Stimulated activated CD4-positive, alpha-beta T cell treated with anti-CD3 and anti-CD28 coated beads, Interleukin-4, amount 100 ng/mL, for 1 hour (primary cell): ENCODE measurements at regions not wholly inside any gene's neighbourhood (a gene's known extent, or its start where the extent isn't known, plus 50 kb on each side); places are given as distances from the start of the nearest gene placed in this dataset.
A peak's percentile ranks its signal among the peaks of the same experiment; 100 is the strongest.
"Not testable (repeated sequence)": the region's sequence is repeated elsewhere in the genome, so short reads cannot be mapped to it uniquely, and the experiment has no call there.

Experiments used
- DNase-seq: peaks from one replicate; pipeline ENCODE4 v3.0.0-alpha.2; 2020

GRCh38 chr12:123061441-123062205 is 81.1 kb downstream of the ARL6IP4 start:
- DNase-seq = no peak

DNA sequence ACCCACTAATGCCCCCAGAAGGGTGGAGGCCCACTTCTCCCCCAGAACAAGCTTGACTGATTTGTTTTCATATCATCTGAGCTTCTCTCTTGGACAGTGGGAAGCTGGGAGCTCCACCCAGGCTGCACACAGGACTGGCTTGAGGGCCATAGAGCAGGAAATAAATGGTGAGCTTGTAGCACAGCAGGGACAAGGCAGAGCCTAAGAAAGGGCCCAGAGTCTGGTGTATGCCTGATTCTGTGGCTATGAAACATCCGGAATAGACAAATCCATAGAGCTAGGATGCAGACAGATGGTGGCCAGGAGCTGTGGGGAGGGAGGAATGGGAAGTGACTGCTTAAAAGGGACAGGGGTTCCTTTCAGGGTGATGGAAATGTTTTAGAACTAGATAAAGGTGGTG is 79.0 kb downstream of the ARL6IP4 start:
- DNase-seq = no peak

DNA sequence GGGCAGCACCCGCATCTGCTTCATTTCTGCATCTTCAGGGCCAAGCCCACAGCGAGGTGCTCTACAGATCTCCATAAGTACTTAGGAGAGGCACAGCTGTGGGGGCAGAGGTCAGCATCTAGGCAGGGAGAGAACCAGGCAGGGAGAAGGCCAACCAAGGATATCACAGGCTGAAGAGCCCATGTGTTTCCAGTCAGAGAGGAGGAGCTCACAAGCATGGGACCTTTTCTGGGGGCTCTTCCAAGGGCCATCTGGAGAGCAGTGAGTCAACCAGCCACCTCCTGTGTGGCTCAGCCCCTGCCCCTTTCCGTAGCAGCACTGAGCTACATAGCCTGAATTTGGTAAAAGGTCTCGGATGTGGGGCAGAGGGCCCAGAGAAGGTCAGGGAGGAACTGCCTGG is 78.5 kb downstream of the ARL6IP4 start:
- DNase-seq = no peak

GRCh38 chr12:123058481-123058880 is 78.0 kb downstream of the ARL6IP4 start:
- no peak for DNase-seq

DNA sequence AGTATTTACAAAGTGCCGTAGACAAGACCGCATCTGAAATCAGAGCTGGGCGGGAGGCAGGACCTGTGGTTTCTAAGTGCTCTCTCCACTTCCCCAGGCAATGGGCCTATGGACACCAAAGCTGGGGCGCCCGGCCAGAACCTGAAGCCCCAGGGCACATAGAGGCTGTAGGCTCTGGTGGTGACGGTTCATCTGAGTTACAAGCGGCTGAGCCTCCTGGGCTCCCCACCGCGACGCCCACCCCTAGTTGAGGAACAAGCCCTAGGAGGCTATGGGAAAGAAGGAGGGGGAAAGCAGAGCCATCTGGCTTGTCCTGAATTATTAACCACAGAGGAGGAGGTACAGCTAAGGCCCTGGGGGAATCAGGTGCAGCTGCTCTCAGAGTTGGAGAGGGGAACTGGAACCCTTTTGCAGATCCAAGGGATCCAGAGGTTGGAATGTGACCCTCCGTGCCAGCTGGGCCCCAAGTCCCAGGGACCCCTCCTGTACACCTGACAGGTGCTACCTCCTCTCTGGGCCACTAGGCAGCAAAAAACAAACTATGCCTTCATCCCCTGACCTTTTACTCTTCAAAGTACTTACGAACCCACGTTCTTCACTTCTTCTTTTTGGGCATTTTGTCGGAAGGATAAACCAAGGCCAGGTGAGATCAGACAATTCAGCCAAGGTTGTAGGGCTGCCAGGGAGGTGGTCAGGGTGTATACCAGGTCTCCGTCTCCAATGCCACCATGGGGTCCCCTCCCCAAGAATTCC is 77.2 kb downstream of the ARL6IP4 start:
- DNase-seq = no peak

GRCh38 chr12:123056709-123057108 is 76.2 kb downstream of the ARL6IP4 start:
- DNase-seq = no peak

- DNase-seq = no peak
Measured at GRCh38 chr12:123056053-123056452, 75.6 kb downstream of the ARL6IP4 start.

GRCh38 chr12:123055281-123055766 is 74.8 kb downstream of the ARL6IP4 start:
- no peak for DNase-seq

GRCh38 chr12:123054371-123054770 is 73.9 kb downstream of the ARL6IP4 start:
- DNase-seq = no peak

DNA sequence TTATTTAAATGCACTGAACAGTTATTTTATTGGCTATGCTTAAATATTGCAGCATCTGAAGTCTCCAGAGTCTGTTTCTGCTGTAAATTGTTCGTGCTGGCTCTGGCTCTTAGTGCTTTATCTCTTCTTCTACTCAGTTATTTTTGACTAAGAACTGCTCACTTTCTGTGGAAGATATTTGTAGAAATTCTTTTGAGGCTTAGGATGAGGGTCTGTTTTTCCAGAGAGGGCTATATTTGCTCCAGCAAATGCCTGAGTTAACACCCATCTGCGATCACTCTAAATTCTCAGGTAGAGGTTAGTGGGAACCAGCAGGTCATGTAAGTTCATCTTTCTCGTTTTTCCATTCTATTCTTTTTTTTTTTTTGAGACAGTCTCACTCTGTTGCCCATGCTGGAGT is 71.1 kb downstream of the ARL6IP4 start:
- DNase-seq = no peak

- no peak for DNase-seq
Measured at GRCh38 chr12:123050913-123051312, 70.4 kb downstream of the ARL6IP4 start.

- no peak for DNase-seq
Measured at GRCh38 chr12:123050331-123050831, 69.9 kb downstream of the ARL6IP4 start.

DNA sequence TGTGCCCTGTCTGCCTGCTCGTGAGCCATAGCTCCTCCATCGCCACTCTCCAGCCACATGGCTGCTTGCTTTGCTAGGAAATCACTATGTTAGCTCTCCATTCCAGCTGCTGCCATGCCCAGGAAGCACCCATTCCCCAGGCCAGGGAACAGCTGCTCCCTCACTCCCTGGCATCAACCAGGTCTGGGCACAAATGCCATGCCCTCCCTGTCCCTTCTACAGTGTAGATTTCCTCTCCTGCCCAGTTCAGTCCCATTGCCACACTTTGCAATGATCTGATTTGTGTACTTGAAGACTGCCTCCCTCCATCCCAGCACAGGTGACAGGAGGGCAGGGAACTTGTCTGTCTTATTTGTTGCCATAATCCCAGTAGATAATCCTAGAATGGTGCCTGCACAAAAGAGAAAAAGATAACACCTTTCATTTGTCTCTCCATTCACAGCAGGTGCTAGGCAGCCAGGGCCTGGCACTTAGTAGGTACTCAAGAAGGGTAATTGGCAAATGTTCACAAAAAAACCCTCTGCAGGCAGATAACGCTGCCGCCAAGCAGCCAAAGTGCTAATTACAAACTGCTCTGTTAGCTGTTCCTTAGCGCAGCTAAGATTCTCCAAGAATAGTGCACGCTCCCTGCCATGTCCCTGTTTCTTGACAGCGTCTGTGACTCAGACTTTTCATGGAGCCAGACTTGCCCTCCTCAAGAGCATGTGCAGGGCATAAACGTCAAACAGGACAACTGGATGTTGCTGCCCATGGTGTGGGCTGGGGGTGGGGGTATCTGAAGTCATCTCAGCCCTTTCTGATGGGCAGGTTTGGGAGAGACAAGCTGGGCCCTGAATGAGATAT is 69.1 kb downstream of the ARL6IP4 start:
- no peak for DNase-seq

- not testable (repeated sequence) for DNase-seq
Measured at GRCh38 chr12:123047892-123048291, 67.4 kb downstream of the ARL6IP4 start.

DNA sequence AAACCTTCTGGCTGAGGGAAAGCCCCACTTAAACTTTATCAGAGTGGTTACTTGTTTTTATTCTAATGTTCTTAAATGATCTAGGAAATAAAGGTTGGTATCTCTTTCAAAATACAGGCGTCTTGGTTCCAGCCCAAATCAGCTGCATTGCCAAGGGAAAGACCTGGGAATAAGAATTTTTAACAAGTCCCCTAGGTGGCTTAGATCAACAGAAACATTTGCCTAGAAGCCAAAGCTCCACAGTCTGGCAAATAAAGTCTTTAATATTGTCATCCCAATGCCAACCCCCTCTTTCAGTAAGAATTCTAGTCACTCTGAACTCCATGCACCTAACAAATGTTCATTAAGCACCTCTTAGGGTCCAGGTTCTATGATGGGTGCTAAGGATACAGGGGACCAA is 66.8 kb downstream of the ARL6IP4 start:
- no peak for DNase-seq

DNA sequence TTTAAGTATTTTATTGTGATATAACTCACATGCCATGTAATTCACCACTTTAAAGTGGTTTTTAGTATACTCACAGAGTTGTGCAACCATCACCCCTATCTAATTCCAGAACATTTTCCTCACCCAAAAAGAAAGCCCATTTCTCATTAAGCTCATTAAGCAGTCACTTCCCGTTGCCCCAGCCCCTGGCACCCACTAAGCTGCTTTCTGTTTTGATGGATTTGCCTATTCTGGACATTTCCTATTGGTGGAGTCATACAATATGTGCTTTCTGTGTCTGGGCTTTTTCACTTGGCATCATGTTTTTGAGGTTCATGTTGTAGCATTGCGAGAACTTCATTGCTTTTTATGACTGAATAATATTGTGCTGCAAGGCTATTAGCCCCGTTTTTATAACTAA is 66.0 kb downstream of the ARL6IP4 start:
- no peak for DNase-seq

GRCh38 chr12:123045678-123046077 is 65.2 kb downstream of the ARL6IP4 start:
- no peak for DNase-seq

DNA sequence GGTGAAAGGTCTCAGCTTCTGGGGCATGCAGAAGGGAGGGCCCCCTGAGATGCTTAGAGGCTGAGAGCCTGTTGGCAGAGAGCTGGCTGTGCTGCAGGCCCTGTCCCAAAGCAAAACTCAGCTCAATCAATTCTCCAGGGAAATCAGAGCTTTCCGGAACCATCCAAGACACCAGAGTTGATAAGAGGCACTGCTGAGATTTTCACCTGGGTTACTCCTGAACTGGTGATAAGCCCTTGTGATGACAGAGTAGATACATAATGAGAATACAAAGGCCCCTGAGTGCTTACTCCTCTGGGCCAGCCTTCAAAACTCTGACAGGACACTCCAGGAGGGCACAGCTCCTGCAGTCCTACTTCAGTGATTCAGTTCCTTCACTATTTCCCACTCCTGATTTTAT is 63.9 kb downstream of the ARL6IP4 start:
- no peak for DNase-seq

GRCh38 chr12:123043536-123044001 is 63.1 kb downstream of the ARL6IP4 start:
- DNase-seq = peak; percentile 77

GRCh38 chr12:123042833-123043232 is 62.4 kb downstream of the ARL6IP4 start:
- DNase-seq = no peak

GRCh38 chr12:123041811-123042655 is 61.6 kb downstream of the ARL6IP4 start:
- DNase-seq = no peak

DNA sequence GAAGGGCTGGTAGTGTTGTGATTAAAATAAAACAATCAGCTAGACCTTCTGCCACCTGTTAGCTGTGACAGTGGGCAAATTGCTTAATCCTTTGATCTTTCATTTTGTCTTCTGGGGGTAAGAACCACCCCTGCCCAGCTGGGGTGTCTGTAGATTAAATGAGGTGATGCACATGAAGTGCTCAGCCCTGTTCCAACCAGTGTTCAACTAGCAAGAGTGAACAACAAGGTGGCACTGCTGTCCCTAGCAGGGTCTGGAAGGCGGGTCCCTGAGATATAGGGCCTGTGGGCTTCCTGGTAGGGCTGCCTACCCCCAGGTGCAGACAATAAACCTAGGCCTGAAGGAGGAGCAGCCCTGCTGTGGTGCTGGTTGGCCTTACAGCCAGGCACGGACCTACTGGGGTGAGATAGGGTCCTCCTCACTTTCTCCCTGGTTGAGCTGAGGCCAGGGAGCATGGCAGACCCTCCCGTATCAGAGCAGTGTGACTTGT is 60.6 kb downstream of the ARL6IP4 start:
- DNase-seq = no peak
